GM21737 (cell line): ENCODE measurements at regions not wholly inside any gene's neighbourhood (a gene's known extent, or its start where the extent isn't known, plus 50 kb on each side); places are given as distances from the start of the nearest gene placed in this dataset.

ENCODE experiments used
- ATAC-seq: cut with Tn5 transposase; IDR thresholded peaks from one replicate; pipeline ENCODE4 v1.9.1; 2021; ENCODE audit warnings: mild to moderate bottlenecking, moderate library complexity; ENCODE audit not compliant: unreplicated experiment

DNA sequence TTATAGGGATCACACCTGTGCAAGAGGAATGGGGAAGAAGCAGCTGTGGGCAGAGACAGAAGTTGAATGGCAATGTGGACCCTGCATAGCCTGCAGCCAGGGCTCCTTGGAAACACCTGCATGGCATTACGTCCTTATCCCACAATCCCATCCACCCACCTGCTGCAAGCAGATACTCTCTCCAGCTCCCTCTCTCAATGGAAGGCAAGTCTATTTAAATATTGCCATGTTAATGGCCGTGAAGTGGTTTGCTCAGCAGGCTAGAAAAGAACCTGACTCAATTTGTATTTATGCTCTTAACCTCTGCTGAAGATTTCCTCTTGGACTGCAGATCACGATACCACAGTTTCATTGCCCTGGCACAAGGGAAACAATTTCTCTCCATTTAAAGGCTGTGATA, 417.0 kb downstream of the TYW1 start:
- ATAC-seq = no peak

DNA sequence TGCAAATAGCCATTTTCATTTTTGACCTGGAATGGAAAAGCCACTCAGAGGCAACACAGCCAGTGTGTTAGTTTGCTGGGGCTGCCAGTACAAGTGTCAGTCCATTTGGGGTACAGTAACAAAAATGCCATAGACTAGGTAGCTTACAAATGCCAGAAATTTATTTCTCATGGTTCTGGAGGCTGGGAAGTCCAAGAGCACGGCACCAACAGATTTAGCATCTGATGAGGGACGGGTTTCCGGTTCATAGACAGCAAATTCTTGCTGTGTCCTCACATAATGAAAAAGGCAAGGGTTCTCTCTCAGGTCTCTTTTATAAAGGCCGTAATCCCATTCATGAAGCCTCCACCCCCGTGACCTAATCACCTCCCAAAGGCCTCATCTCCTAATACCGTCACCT, 418.2 kb downstream of the TYW1 start:
- no peak for ATAC-seq

DNA sequence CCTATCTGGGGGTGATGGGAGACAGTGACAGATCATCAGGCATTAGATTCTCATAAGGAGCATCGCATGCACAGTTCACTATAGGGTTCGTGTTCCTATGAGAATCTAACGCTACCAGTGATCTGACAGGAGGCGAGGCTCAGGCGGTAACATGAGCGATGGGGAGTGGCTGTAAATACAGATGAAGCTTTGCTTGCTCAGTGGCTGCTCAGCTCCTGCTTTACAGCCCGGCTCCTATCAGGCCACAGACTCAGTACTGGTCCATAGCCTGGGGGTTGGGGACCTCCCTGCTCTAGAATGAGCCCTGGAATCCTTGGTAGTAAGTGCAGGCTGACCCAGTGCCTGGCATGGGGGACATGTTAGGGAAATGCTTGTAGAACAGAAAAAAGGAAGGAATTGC, 426.0 kb downstream of the TYW1 start:
- ATAC-seq = no peak

DNA sequence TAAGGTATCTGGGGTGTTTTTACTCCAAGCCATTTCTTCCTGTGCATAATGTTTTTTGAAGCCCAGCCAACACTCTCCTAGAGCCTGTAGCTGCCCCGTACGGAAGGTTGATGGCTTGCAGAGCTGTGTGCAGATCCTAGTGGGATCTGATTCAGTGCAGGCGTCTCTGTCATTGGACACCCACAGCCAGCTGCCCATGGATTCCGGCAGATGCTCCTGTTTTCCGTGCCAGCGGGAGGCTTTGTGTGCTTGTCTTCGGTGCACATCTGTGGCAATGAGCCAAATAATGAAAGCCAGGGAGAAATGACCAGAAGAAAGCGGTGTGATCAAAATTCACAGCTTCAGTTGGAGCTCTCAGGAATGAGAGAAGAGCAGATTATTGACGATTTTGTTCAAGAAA, 426.4 kb downstream of the TYW1 start:
- ATAC-seq = no peak

DNA sequence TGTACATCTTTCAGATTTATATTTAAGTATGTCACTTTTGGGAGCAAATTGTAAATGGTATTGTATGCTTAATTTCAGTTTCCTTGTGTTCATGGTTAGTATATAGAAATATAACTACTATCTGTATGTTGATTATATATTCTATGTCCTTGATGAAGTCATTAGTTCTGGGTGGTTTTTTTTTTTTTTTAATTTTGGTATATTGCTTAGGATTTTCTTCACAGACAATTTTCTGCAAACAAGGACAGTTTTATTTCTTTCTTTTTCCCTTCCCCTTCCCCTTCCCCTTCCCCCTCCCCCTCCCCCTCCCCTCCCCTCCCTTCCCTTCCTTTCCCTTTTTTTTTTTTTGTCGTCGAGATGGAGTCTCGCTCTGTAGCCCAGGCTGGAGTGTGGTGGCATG, 430.0 kb downstream of the TYW1 start:
- no peak for ATAC-seq

GRCh38 chr7:67429735-67430134, 433.1 kb downstream of the TYW1 start:
- no peak for ATAC-seq

- no peak for ATAC-seq
Observed at GRCh38 chr7:67432536-67433234, 436.1 kb downstream of the TYW1 start.

DNA sequence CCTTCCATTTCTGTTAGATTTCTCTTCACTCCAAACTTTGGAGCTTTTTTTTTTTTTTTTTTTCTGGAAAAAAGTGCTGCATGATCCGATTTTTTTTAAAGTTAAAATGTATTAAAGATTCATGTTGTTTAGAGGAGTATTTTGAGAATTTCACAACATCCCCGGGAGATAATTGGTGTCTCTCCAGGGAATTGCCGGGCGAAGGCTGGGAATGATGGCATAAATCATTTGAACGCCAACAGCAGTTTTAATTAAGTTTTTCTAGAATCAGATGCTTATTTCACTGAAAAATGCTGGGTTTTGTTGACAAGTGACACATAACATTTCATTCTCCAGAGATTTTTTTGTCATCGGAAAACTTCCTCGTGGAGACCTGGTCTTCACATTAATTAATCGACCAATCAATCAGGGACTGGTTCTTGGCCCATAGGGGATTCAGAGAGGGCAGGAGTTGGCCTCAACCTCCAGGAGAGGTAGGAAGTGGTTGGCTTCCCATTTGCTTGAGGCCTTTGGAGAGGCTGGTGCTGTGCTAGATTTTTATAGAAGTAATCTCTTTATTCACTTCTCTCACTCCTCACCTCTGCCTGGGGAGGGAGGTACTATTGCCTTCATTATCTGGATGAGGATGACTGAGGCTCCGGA, 439.4 kb downstream of the TYW1 start:
- no peak for ATAC-seq

GRCh38 chr7:67438198-67438882, 441.7 kb downstream of the TYW1 start:
- no peak for ATAC-seq

- ATAC-seq = no peak
Observed at GRCh38 chr7:67438913-67439505, 442.4 kb downstream of the TYW1 start.

DNA sequence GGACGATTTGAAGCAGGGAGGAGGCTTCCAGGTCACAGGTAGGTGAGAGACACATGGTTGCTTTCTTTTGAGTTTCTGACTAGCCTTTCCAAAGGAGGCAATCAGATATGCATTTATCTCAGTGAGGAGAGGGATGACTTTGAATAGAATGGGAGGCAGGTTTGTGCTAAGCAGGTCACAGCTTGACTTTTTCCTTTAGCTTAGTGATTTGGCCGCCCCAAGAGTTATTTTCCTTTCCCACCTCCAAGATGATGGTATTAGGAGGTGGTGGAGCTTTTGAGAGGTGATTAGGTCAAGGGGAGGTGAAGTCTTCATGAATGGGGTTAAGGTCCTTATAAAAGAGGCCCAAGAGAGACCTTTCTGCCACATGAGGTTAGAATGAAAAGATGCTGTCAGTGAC, 443.7 kb downstream of the TYW1 start:
- no peak for ATAC-seq

DNA sequence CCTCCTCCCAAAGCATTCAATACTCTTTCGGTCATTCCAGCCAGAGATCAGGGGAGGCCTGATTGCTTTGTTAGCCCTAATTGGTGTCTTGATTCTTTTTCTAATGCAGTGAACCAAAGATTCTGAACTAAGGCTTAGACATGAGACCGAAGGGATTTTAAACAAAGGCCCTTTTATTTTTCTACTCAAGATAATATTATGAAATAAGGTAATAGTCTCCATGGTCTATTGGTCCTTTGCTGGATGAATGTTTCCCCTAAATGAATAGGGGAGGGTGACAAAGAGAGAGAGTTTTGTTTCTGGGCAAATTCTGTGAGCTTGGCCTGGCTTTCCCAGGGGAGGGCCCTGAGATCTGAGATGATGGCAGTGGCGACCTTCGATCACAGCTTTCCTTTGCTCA, 449.1 kb downstream of the TYW1 start:
- ATAC-seq = no peak

- no peak for ATAC-seq
Observed at GRCh38 chr7:67447297-67447696, 450.7 kb downstream of the TYW1 start.

GRCh38 chr7:67448271-67448670, 451.6 kb downstream of the TYW1 start:
- no peak for ATAC-seq

GRCh38 chr7:67450171-67450570, 453.5 kb downstream of the TYW1 start:
- no peak for ATAC-seq

- ATAC-seq = no peak
Observed at GRCh38 chr7:67451306-67451705, 454.7 kb downstream of the TYW1 start.

GRCh38 chr7:67452516-67453026, 455.9 kb downstream of the TYW1 start:
- no peak for ATAC-seq

- ATAC-seq = no peak
Observed at GRCh38 chr7:67453580-67454380, 457.1 kb downstream of the TYW1 start.

DNA sequence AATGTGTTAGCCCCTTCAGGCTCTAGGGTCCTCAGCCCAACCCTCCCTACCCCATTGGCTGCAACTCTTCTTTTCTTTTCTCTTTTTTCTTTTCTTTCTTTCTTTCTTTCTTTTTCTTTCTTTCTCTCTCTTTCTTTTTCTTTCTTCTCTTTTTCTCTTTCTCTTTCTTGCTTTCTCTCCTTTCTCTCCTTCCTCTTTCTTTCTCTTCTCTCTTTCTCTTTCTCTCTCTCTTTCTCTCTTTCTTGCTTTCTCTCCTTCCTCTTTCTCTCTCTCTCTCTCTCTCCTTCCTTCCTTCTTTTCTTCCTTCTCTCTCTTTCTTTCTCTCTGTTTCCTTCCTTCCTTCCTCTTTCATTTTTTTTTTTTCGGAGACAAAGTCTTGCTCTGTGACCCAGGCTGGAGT, 458.9 kb downstream of the TYW1 start:
- ATAC-seq = no peak

GRCh38 chr7:67462781-67463191, 466.2 kb downstream of the TYW1 start:
- ATAC-seq = no peak

DNA sequence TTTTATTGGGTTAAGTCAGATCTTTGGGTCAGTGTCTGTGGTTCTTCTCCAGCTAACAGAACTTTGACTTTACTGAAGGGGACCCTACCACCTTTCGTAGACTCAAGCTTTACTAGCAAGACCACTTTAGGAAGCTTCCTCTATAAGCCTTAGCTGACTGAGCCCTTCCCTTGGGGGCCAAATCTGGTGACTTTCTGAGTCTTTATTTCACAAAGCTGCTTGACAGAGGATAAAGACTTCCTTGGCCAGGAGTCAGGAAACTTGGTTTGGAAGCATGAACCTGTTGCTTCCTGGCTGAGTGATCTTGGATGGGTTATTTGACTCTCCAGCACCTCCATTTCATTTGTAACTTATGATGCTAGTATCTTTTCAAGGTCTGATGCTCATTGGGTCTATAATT, 466.7 kb downstream of the TYW1 start:
- ATAC-seq = no peak
